Thyroid gland (tissue), 4 donors: ENCODE measurements at regions not wholly inside any gene's neighbourhood (a gene's known extent, or its start where the extent isn't known, plus 50 kb on each side); places are given as distances from the start of the nearest gene placed in this dataset.

Experiments
- DNase-seq, 2 donors: peaks; one replicate each; pipeline ENCODE4 v3.0.0-alpha.2; 2019
- H3K27ac ChIP-seq, 3 donors: fragments of 200-600 bp; sonication (generic); 1 replicate in 2 of 3; 2 replicates in 1 of 3; pipeline ENCODE4 v1.5.1; 2016 to 2019; ENCODE audit warnings: mild to moderate bottlenecking in 1 of 3, moderate library complexity in 1 of 3
- H3K27me3 ChIP-seq: fragments of 200-600 bp; sonication (generic); one replicate; pipeline ENCODE4 v1.5.1; 2019
- H3K36me3 ChIP-seq, 2 donors: fragments of 200-600 bp; sonication (generic); one replicate each; pipeline ENCODE4 v1.5.1; 2016 to 2019
- H3K4me1 ChIP-seq, 2 donors: fragments of 200-600 bp; sonication (generic); one replicate each; pipeline ENCODE4 v1.5.1; 2017 to 2019
- H3K4me3 ChIP-seq, 3 donors: fragments of 200-600 bp; sonication (generic); replicated peaks in 1 of 3; 1 replicate in 2 of 3; 2 replicates in 1 of 3; pipeline ENCODE4 v1.5.1; 2016; ENCODE audit warnings: mild to moderate bottlenecking in 1 of 3
- H3K9me3 ChIP-seq: fragments of 200-600 bp; sonication (generic); one replicate; pipeline ENCODE4 v1.5.1; 2017
- CTCF ChIP-seq, 6 experiments: fragments of 200-600 bp in 3 of 6; fragments of 450-650 bp in 3 of 6; sonication (generic) in 3 of 6; IDR thresholded peaks; one replicate each; pipeline ENCODE4 v1.5.1; 2016 to 2019; ENCODE audit warnings: antibody characterized with exemption in 6 of 6, mild to moderate bottlenecking in 2 of 6, inconsistent platforms in 1 of 6, moderate library complexity in 1 of 6
- POLR2A ChIP-seq, 2 donors: fragments of 450-650 bp; IDR thresholded peaks; one replicate each; pipeline ENCODE4 v1.6.1; 2017; ENCODE audit warnings: antibody characterized with exemption in 2 of 2, mild to moderate bottlenecking in 2 of 2, moderate library complexity in 1 of 2
- WGBS, 2 donors: methylation state at CpG; one replicate each; pipeline ENCODE4 v1.1.5; 2017; 5-methylcytosine and 5-hydroxymethylcytosine counted together
- intact Hi-C: fragments of 100-400 bp; cut with DNase I; formaldehyde crosslinking; loops from one replicate; pipeline ENCODE4 v1.15.1; 2023

- Histone ChIP-seq H3K4me1 (no peaks in the 10 kb centered on the region), H3K9me3 (no peaks in the 10 kb centered on the region), H3K27ac (no peak overlapping the region), H3K4me3 (no peak overlapping the region), H3K36me3 (no peaks in the 10 kb centered on the region), H3K27me3 (no peaks in the 10 kb centered on the region)
- TF ChIP-seq POLR2A (IDR thresholded peaks at IDR 0.05), result no peak
- TF ChIP-seq CTCF (IDR thresholded peaks at IDR 0.05), result no peak
- whole genome bisulfite sequencing, 2 donors, result 36 to 51% methylated on average over 3 of the region's 3 CpGs
- no peak for DNase-seq
- intact Hi-C loops, result no loop called here
Observed at GRCh38 chr12:83613586-83614110, 926.9 kb downstream of the TMTC2 start.

GRCh38 chr12:83603106-83603505 lies 916.4 kb downstream of the TMTC2 start:
- DNase-seq, result no peak
- TF ChIP-seq CTCF (IDR thresholded peaks at IDR 0.05) (no peak), POLR2A (IDR thresholded peaks at IDR 0.05) (no peak)
- intact Hi-C loops, result no loop called here
- no peaks in the 10 kb centered on the region for H3K4me1 ChIP-seq
- no peak overlapping the region for H3K4me3 ChIP-seq
- H3K27ac ChIP-seq, result no peak overlapping the region
- WGBS, 2 donors, result 89 to 93% methylated on average over 1 of the region's 1 CpG
- no peaks in the 10 kb centered on the region for H3K9me3 ChIP-seq
- H3K36me3 ChIP-seq, result no peaks in the 10 kb centered on the region
- H3K27me3 ChIP-seq, result no peaks in the 10 kb centered on the region

- intact Hi-C loops, result no loop called here
- no peaks in the 10 kb centered on the region for H3K9me3 ChIP-seq
- H3K36me3 ChIP-seq, result no peaks in the 10 kb centered on the region
- no peak overlapping the region for H3K4me3 ChIP-seq
- TF ChIP-seq POLR2A (IDR thresholded peaks at IDR 0.05) (no peak), CTCF (IDR thresholded peaks at IDR 0.05) (no peak)
- no peak for DNase-seq
- H3K27me3 ChIP-seq, result no peaks in the 10 kb centered on the region
- no peaks in the 10 kb centered on the region for H3K4me1 ChIP-seq
- H3K27ac ChIP-seq, result no peak overlapping the region
- WGBS, 2 donors, result 80 to 88% methylated on average over 3 of the region's 3 CpGs
Observed at GRCh38 chr12:83575326-83575725, 888.6 kb downstream of the TMTC2 start.

GRCh38 chr12:83574142-83574541 lies 887.4 kb downstream of the TMTC2 start:
- H3K36me3 ChIP-seq, result no peaks in the 10 kb centered on the region
- intact Hi-C loops, result no loop called here
- H3K4me3 ChIP-seq, result no peak overlapping the region
- H3K27me3 ChIP-seq, result no peaks in the 10 kb centered on the region
- no peaks in the 10 kb centered on the region for H3K4me1 ChIP-seq
- no peak for DNase-seq
- H3K27ac ChIP-seq, result no peak overlapping the region
- H3K9me3 ChIP-seq, result no peaks in the 10 kb centered on the region
- 83 to 96% methylated on average over 2 of the region's 2 CpGs for WGBS, 2 donors
- TF ChIP-seq CTCF (IDR thresholded peaks at IDR 0.05), result no peak

- Histone ChIP-seq H3K9me3 (no peaks in the 10 kb centered on the region), H3K27ac (no peak overlapping the region), H3K36me3 (no peaks in the 10 kb centered on the region), H3K4me3 (no peak overlapping the region), H3K4me1 (no peaks in the 10 kb centered on the region), H3K27me3 (no peaks in the 10 kb centered on the region)
- intact Hi-C loops, result no loop called here
- no peak for TF ChIP-seq POLR2A (IDR thresholded peaks at IDR 0.05)
- TF ChIP-seq CTCF (IDR thresholded peaks at IDR 0.05), result no peak
- WGBS, 2 donors, result 68 to 76% methylated on average over 4 of the region's 4 CpGs
- DNase-seq, result no peak
Observed at GRCh38 chr12:83573671-83574070, 887.0 kb downstream of the TMTC2 start.
